K562 (cell line): ENCODE measurements at regions not wholly inside any gene's neighbourhood (a gene's known extent, or its start where the extent isn't known, plus 50 kb on each side); places are given as distances from the start of the nearest gene placed in this dataset.

Source experiments
- ATAC-seq: fragments of 200-7000 bp; cut with Tn5 transposase; 3 replicates; pipeline ENCODE4 v1.9.1; 2020; ENCODE audit warnings: moderate library complexity
- BruUV-seq: library from RNA; stranded (reverse); fragments of 400-500 nt; replicated peaks from 2 replicates; lab custom pipeline; 2021; lab: Mats Ljungman, UMichigan
- CTCF ChIA-PET: fragments of 300-600 bp; formaldehyde crosslinking; extraction: SDS; loops from one replicate; lab custom pipeline; 2021; ENCODE audit warnings: low intra/inter-chr PET ratio; lab: Yijun Ruan, JAX
- POLR2A ChIA-PET: fragments of 300-600, 350-650 bp; sonication (Branson Sonifier 250); formaldehyde crosslinking; extraction: SDS; loops from one replicate; lab custom pipeline; 2021; ENCODE audit warnings: antibody characterized with exemption, inconsistent platforms; lab: Yijun Ruan, JAX
- DNase-seq, 4 experiments: peaks; one replicate each; pipeline versions ENCODE4 v3.0.0 to v3.0.0-alpha.2; 2011 to 2018; ENCODE audit warnings: low spot score in 3 of 4, mixed read lengths in 3 of 4; ENCODE audit errors: extremely low read depth in 1 of 4
- FAIRE-seq: peaks from 2 replicates; lab custom pipeline; 2011; peaks lifted over from hg19 to GRCh38; lab: Jason Lieb, UNC
- H2AFZ ChIP-seq: 2 replicates; pipeline ENCODE4 v1.6.0; 2011; ENCODE audit warnings: low read depth, low read length, control low read depth, inconsistent platforms
- H3K27ac ChIP-seq: fragments of 200-600 bp; 3 replicates; pipeline ENCODE4 v1.8.0; 2011; ENCODE audit warnings: low read depth, mild to moderate bottlenecking, control low read depth, inconsistent platforms, low read length, moderate library complexity, mixed read lengths; ENCODE audit errors: extremely low read depth
- H3K27me3 ChIP-seq, 2 experiments: fragments of 300-600 bp in 1 of 2; 2 replicates in 1 of 2; 3 replicates in 1 of 2; pipeline versions ENCODE4 v1.6.0 to v1.8.0; 2011; ENCODE audit warnings: inconsistent platforms in 2 of 2, low read length in 2 of 2, mild to moderate bottlenecking in 1 of 2, mixed read lengths in 1 of 2, moderate library complexity in 1 of 2; ENCODE audit not compliant: control insufficient read depth in 2 of 2, insufficient read depth in 2 of 2
- H3K36me3 ChIP-seq: fragments of 300-600 bp; 3 replicates; pipeline ENCODE4 v1.8.0; 2011; ENCODE audit warnings: mild to moderate bottlenecking, low read length, inconsistent platforms; ENCODE audit not compliant: control insufficient read depth, insufficient read depth
- H3K4me1 ChIP-seq, 2 experiments: fragments of 200-600 bp in 1 of 2; replicated peaks in 1 of 2; 2 replicates in 1 of 2; 3 replicates in 1 of 2; pipeline versions ENCODE4 v1.5.1 to v1.8.0; 2011; ENCODE audit warnings: inconsistent platforms in 2 of 2, low read length in 2 of 2, mild to moderate bottlenecking in 1 of 2, mixed read lengths in 1 of 2, moderate library complexity in 1 of 2; ENCODE audit not compliant: control insufficient read depth in 2 of 2, insufficient read depth in 2 of 2
- H3K4me2 ChIP-seq: 2 replicates; pipeline ENCODE4 v1.6.1; 2011; ENCODE audit warnings: low read length, control low read depth, inconsistent platforms, mixed read lengths; ENCODE audit not compliant: insufficient read depth
- H3K4me3 ChIP-seq: fragments of 200-600 bp; sonication (generic), shearing (Covaris generic); 2 replicates; pipeline ENCODE4 v1.5.1; 2016; ENCODE audit warnings: control low read depth, inconsistent platforms
- H3K79me2 ChIP-seq: fragments of 200-600 bp; 3 replicates; pipeline ENCODE4 v1.8.0; 2011; ENCODE audit warnings: low read length, inconsistent platforms; ENCODE audit not compliant: control insufficient read depth, insufficient read depth
- H3K9ac ChIP-seq, 2 experiments: 2 replicates each; pipeline versions ENCODE4 v1.6.0 to v1.6.1; 2011; ENCODE audit warnings: low read depth in 2 of 2, low read length in 2 of 2, control low read depth in 1 of 2, inconsistent platforms in 1 of 2, mild to moderate bottlenecking in 1 of 2, mixed read lengths in 1 of 2; ENCODE audit not compliant: insufficient read depth in 1 of 2
- H3K9me1 ChIP-seq: one replicate; pipeline ENCODE4 v1.6.0; 2011; ENCODE audit warnings: inconsistent platforms, mild to moderate bottlenecking, low read length, moderate library complexity; ENCODE audit not compliant: control insufficient read depth, insufficient read depth
- H3K9me3 ChIP-seq: replicated peaks from 2 replicates; pipeline ENCODE4 v1.5.1; 2011; ENCODE audit warnings: low read depth, low read length, inconsistent platforms; ENCODE audit not compliant: control insufficient read depth, insufficient read depth
- H4K20me1 ChIP-seq: replicated peaks from 2 replicates; pipeline ENCODE4 v1.6.1; 2011; ENCODE audit warnings: low read length, inconsistent platforms, mixed read lengths; ENCODE audit not compliant: control insufficient read depth, insufficient read depth
- ARID2 ChIP-seq: fragments of 450-650 bp; IDR thresholded peaks from 2 replicates; pipeline ENCODE4 v1.6.1; 2017; ENCODE audit warnings: antibody characterized with exemption, mild to moderate bottlenecking
- CBX5 ChIP-seq: IDR thresholded peaks from 2 replicates; pipeline ENCODE4 v1.6.1; 2014; ENCODE audit warnings: low read depth, borderline replicate concordance
- CC2D1A ChIP-seq: fragments of 450-650 bp; IDR thresholded peaks from 2 replicates; pipeline ENCODE4 v1.6.1; 2017; ENCODE audit warnings: mild to moderate bottlenecking
- OTX1 ChIP-seq: fragments of 450-650 bp; formaldehyde crosslinking; IDR thresholded peaks from 2 replicates; pipeline ENCODE4 v1.4.0; 2022; ENCODE audit warnings: mild to moderate bottlenecking
- POLR2G ChIP-seq: fragments of 200-400 bp; formaldehyde crosslinking; IDR thresholded peaks from 2 replicates; pipeline ENCODE4 v1.6.1; 2017; ENCODE audit warnings: low read depth, mild to moderate bottlenecking, antibody characterized with exemption, low read length, moderate library complexity
- POLR3A ChIP-seq: IDR thresholded peaks from 2 replicates; pipeline ENCODE4 v1.6.1; 2011; ENCODE audit warnings: borderline replicate concordance, mild to moderate bottlenecking, moderate library complexity; ENCODE audit not compliant: insufficient read length, insufficient read depth; ENCODE audit errors: extremely low read depth
- RAD21 ChIP-seq, 2 experiments: fragments of 250-450 bp in 1 of 2; fragments of 450-650 bp in 1 of 2; sonication (Bioruptor Pico) in 1 of 2; formaldehyde crosslinking in 1 of 2; IDR thresholded peaks in 1 of 2; conservative IDR thresholded peaks in 1 of 2; 2 replicates each; pipeline versions ENCODE4 v1.4.0 to v1.8.0; 2020 to 2022; ENCODE audit warnings: mild to moderate bottlenecking in 2 of 2, moderate library complexity in 1 of 2
- SMC3 ChIP-seq: conservative IDR thresholded peaks from 2 replicates; pipeline ENCODE4 v1.6.1; 2011; ENCODE audit warnings: low read depth, low read length, improper control_type of control experiment; ENCODE audit not compliant: insufficient read depth
- WGBS: fragments of 100-300 bp; shearing (Covaris generic); methylation state at CpG from one replicate; pipeline ENCODE4 v1.1.6; 2016; ENCODE audit warnings: low coverage, mixed read lengths; ENCODE audit not compliant: insufficient coverage; ENCODE audit errors: missing lambda C conversion rate; 5-methylcytosine and 5-hydroxymethylcytosine counted together
- in situ Hi-C: fragments of 300-500 bp; cut with MboI; formaldehyde crosslinking; loops from 4 replicates; pipeline ENCODE4 v1.15.0; 2018; ENCODE audit warnings: inconsistent platforms, mixed read lengths
- intact Hi-C: fragments of 100-400 bp; cut with micrococcal nuclease; formaldehyde crosslinking; loops from 2 replicates; pipeline ENCODE4 v1.14.2; 2022
- TF ChIP-seq, protein P1 (sequence below): fragments of 250-450 bp; sonication (Bioruptor Pico); IDR thresholded peaks from 2 replicates; pipeline ENCODE4 v1.4.0; 2020; ENCODE audit warnings: borderline replicate concordance
- TF ChIP-seq, protein P2 (sequence below): fragments of 450-650 bp; conservative IDR thresholded peaks from 2 replicates; pipeline ENCODE4 v1.6.1; 2016; ENCODE audit warnings: missing genetic modification characterization, low read depth, mild to moderate bottlenecking, missing compliant biosample characterization, moderate library complexity
- TF ChIP-seq, protein P3 (sequence below), 2 experiments: fragments of 450-650 bp; formaldehyde crosslinking in 1 of 2; IDR thresholded peaks; 2 replicates each; pipeline versions ENCODE4 v1.4.0 to v1.6.1; 2014 to 2020; ENCODE audit warnings: mild to moderate bottlenecking in 2 of 2, borderline replicate concordance in 1 of 2, low read depth in 1 of 2

DNA sequence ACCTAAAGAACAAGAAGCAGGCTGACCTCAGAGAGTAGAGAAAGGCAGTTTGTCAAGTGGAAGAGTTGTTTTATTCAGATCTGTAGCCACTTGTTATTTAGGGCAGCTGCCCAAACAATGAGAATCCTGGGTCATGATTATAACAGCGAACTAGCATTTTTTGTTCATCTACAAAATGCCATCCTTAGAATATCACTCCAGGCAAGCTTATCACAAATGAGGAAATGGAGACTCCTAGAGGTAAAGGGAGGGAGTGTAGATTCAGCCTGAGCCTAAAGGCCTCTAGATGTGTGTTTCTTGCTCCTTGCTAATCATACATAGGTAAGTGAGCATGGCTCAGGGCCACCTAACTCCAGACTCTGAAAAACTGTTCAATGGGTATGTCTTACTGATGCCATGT, 126.1 kb downstream of the HNMT start:
- H3K9me3 ChIP-seq = no peaks in the 10 kb centered on the region
- no peak overlapping the region for H2AFZ ChIP-seq
- intact Hi-C loops = loop anchor here (1.0 to 10.0 kb wide), 5 partner anchors 143 to 736 kb away; no protein-coding TSS in a partner anchor
- POLR2A ChIA-PET = interaction anchor here (1.0 to 1.2 kb wide), 2 partner anchors 14 to 193 kb away, joined by 3 read pairs; no protein-coding TSS in a partner anchor
- no peaks in the 10 kb centered on the region for H4K20me1 ChIP-seq
- ATAC-seq (peak; percentile 98), DNase-seq (peak; percentile 23 to 71 (median 52)), FAIRE-seq (peak; percentile 80)
- peaks cover 0 to 8% of the 10 kb centered on the region in 2 experiments; a peak in 2 of 5 replicates for H3K4me1 ChIP-seq
- H3K27ac ChIP-seq = no peak overlapping the region
- H3K4me2 ChIP-seq = no peak overlapping the region
- H3K27me3 ChIP-seq = no peaks in the 10 kb centered on the region
- no TSS peak for BruUV-seq
- in situ Hi-C loops = no loop called here
- no peaks in the 10 kb centered on the region for H3K79me2 ChIP-seq
- no peaks in the 10 kb centered on the region for H3K36me3 ChIP-seq
- H3K4me3 ChIP-seq = no peak overlapping the region
- WGBS = 0% methylated on average over 1 of the region's 1 CpG
- CTCF ChIA-PET = interaction anchor here (0.7 to 2.4 kb wide), 4 partner anchors 142 to 202 kb away, joined by 4 to 21 read pairs (median 12); no protein-coding TSS in a partner anchor
- H3K9ac ChIP-seq = no peak overlapping the region
- H3K9me1 ChIP-seq = no peaks in the 10 kb centered on the region
- TF ChIP-seq CBX5 (no peak), RAD21 (CRISPR knock-in tag; conservative IDR thresholded peaks at IDR 0.05 in 1 of 2, IDR thresholded peaks at IDR 0.05 in 1 of 2) (peak; percentile 95 to 99), POLR2G (no peak), CC2D1A (peak; percentile 60; the same call in 1 of the 2 replicates), POLR3A (no peak), SMC3 (peak; percentile 87), OTX1 (CRISPR knock-in tag) (no peak), ARID2 (peak; percentile 72; the same call in 1 of the 2 replicates)
- TF ChIP-seq, protein P1, sequence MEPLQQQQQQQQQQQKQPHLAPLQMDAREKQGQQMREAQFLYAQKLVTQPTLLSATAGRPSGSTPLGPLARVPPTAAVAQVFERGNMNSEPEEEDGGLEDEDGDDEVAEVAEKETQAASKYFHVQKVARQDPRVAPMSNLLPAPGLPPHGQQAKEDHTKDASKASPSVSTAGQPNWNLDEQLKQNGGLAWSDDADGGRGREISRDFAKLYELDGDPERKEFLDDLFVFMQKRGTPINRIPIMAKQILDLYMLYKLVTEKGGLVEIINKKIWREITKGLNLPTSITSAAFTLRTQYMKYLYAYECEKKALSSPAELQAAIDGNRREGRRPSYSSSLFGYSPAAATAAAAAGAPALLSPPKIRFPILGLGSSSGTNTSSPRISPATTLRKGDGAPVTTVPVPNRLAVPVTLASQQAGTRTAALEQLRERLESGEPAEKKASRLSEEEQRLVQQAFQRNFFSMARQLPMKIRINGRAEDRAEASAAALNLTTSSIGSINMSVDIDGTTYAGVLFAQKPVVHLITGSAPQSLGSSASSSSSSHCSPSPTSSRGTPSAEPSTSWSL = no peak
- TF ChIP-seq, protein P2, sequence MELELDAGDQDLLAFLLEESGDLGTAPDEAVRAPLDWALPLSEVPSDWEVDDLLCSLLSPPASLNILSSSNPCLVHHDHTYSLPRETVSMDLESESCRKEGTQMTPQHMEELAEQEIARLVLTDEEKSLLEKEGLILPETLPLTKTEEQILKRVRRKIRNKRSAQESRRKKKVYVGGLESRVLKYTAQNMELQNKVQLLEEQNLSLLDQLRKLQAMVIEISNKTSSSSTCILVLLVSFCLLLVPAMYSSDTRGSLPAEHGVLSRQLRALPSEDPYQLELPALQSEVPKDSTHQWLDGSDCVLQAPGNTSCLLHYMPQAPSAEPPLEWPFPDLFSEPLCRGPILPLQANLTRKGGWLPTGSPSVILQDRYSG (tag) = no peak
- TF ChIP-seq, protein P3, sequence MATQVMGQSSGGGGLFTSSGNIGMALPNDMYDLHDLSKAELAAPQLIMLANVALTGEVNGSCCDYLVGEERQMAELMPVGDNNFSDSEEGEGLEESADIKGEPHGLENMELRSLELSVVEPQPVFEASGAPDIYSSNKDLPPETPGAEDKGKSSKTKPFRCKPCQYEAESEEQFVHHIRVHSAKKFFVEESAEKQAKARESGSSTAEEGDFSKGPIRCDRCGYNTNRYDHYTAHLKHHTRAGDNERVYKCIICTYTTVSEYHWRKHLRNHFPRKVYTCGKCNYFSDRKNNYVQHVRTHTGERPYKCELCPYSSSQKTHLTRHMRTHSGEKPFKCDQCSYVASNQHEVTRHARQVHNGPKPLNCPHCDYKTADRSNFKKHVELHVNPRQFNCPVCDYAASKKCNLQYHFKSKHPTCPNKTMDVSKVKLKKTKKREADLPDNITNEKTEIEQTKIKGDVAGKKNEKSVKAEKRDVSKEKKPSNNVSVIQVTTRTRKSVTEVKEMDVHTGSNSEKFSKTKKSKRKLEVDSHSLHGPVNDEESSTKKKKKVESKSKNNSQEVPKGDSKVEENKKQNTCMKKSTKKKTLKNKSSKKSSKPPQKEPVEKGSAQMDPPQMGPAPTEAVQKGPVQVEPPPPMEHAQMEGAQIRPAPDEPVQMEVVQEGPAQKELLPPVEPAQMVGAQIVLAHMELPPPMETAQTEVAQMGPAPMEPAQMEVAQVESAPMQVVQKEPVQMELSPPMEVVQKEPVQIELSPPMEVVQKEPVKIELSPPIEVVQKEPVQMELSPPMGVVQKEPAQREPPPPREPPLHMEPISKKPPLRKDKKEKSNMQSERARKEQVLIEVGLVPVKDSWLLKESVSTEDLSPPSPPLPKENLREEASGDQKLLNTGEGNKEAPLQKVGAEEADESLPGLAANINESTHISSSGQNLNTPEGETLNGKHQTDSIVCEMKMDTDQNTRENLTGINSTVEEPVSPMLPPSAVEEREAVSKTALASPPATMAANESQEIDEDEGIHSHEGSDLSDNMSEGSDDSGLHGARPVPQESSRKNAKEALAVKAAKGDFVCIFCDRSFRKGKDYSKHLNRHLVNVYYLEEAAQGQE (IDR thresholded peaks at IDR 0.05; ENCODE audit: borderline replicate concordance) = peak; percentile 90
- TF ChIP-seq, protein P3 (CRISPR knock-in tag; IDR thresholded peaks at IDR 0.05; ENCODE audit: low read depth) = no peak
